Activated CD4-positive, alpha-beta T cell treated with anti-CD3 and anti-CD28 coated beads for 48 hours (primary cell): ENCODE measurements at regions not wholly inside any gene's neighbourhood (a gene's known extent, or its start where the extent isn't known, plus 50 kb on each side); places are given as distances from the start of the nearest gene placed in this dataset.

Experiments used
- DNase-seq: peaks from one replicate; pipeline ENCODE4 v3.0.0-alpha.2; 2020

DNA sequence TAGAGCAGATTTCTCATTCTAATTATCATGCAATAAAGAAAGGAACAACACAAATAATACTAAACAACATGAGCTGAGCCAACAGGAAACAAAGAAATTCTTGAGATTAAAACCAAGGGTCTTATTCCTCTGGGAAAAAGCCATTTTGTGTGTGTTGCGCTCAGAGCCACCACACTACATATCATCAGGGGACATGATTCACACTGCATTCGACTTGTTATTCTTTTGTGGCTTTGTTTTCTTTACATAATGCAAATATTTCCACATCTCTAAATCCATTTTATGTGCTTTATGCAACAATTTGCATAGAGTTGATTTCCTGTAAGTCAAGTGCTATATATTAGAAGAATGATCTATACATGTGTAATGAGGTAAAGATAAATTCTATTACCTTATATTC lies 719.6 kb downstream of the TBC1D32 start:
- DNase-seq, result no peak

DNA sequence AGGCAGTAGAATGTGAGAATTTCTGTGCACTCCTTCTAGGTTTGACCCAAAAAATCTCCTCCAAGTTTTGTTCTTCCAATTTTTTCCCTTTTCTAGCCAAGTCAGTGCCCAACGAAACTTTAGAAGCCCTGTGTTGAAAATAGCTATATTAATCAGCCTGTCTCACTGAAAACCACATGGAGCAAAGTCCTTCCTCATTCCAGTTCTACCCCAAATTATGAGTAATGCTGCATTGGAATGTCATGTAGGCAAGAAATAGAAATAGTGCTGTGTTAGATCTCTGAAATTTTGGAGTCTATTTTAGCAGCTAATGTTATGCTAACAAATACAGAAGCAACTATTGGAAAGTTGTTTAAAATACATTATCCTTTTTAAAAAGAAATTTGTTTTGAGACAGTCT lies 725.5 kb downstream of the TBC1D32 start:
- DNase-seq, result no peak

DNA sequence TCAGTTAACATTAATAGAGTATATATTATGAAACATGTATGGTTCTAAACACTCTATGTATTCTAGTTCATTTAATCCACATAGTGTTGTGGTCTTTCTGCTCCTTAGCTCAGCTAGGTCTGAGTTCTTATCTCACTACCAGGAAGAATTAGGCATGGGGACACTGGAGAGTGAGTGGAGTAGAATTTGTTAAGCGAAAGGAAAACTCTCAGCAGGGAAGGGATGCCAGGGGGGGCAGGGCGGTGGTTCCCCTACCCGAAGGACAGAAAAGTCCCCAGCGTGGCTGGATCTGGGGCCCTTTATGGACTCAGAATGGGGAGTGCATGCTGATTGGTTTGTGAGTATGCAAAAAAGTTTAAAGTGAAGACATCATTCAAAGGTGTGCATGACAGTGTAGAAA lies 727.5 kb downstream of the TBC1D32 start:
- no peak for DNase-seq

DNA sequence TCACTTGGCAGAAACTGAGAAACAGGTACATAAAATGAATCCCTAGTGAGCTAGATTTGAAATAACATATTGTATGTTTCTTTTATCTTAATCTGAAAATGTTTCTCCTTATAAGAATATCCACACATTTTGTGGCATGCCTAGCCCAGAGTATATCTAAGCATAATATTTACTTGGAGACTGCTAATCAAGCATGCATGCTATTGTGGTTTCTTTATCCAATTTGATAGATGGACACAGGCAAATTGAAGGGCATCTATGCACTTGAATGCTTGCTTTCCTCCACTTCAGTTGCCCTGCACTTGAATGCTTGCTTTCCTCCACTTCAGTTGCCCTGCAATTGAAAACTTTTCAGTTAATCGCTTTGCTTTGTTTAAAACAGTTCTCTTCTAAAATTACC lies 729.8 kb downstream of the TBC1D32 start:
- no peak for DNase-seq

DNA sequence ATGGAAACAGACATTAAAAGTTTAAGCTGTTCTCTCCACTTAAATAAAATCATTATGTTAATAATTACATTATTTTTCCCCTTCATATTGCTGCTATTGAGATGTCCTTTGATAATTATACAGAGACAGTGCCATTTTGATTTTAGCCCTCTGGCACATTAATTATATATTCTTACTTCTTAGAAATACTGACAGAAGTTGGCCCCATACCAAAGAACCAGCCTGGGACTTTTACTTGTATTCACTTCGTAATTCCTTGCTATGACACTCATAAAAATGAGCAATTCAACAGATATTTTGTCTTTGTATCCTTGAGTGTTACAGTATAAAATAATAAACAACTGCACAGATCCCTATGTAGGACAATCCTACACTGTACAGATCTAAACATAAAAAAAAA lies 743.7 kb downstream of the TBC1D32 start:
- no peak for DNase-seq

DNA sequence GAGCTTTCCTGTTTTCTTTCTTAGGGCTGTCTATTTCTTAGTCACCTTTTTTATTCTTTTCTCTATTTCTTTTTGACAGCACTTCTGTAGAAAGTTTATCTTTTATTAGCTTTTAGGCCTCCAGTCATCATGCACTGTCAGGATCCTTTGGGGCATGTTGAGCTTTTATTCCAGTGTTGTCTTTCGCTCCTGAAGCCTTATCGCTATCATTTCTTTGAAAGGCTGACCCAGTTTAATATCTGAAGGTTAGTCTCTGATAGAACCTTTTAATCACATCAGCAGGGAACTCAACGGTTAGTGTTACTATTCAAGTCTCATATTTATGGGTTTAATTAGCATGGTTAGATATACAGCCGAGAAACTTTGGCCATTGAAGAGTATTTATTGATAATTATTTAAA lies 745.9 kb downstream of the TBC1D32 start:
- DNase-seq, result no peak

DNA sequence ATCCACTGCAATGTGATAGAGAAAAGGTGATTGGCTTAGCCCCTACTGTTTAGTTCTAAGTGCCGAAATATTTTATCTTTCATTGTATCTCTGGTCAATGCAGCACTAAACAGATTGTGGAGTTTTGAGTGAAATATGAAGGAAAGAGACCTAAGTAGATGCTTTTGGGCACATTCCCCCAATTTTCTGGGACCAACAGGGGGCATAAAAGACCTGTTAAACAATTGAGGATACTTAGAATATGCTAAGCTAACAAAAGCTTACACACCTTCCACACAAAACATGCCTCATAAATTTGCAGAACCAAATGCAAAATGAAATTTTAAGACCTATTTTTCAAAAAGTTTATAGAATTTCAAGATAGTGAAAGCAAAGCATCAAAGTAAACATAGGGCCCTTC lies 746.9 kb downstream of the TBC1D32 start:
- DNase-seq, result no peak

DNA sequence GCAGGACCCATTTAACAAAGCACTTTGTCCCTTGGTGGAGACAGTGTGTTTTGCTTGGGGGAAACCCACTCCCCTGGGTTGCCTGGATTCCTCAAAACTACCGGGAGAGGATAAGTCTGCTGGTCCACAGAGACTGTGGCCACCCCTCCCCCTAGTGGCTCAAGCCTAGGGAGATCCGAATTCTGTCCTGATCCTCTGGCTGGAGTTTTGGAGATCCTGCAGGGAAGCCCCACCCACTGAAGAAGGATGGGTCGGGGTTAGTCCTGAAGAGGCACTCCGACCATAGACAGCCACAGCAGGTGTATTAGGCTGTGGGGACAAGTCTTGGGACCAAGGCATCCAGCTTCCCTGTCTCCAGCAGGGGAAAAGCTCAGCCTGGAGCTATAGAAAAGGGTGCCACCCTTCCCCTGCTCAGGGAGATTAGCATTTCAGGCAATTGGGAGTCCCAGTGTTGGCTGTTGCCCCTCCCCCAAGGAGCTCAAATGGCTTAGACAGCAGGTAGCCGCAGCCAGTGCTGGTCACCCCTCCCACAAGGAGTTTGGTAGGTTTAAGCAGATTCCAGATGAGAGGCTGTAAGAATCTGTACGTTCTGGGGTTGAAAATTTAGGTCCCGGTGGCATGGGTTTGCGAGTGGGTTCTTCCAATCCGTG lies 750.0 kb downstream of the TBC1D32 start:
- no peak for DNase-seq

DNA sequence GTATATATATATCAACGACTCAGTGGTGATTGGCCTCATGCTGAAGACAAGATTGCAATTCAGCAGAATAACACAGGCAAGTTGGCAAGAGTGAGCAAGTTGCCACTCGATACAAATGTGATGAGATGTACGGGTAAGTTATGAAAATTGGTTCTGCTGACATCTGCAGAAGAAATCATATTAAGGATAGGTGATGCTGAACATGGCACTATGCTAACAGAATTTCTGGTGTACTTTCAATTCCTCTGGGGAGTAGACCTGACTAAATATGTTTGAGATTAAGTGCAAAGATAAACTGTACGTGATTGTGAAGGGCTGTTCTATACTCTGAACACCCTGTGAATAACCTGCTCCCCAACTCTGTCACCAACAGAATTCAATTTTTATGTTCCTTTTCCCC lies 758.2 kb downstream of the TBC1D32 start:
- DNase-seq, result no peak

DNA sequence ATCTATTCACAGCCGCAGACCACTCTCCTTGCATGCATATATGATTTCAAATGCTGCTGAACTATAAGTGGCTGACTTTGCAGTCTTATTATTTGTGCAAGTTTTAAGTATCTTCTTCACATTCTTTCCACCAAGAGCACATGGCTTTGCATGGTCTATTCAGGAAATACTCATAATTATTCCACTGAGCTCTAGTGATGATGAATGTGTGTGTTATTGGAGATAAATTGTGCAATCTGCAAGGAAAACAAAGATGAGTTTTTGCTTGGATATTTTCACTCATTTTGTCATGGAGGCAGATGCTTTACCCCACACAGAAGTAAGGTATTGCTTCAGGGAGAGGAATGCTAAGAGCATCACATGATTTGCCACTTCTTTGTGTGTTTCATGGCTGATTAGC lies 764.6 kb downstream of the TBC1D32 start:
- no peak for DNase-seq

DNA sequence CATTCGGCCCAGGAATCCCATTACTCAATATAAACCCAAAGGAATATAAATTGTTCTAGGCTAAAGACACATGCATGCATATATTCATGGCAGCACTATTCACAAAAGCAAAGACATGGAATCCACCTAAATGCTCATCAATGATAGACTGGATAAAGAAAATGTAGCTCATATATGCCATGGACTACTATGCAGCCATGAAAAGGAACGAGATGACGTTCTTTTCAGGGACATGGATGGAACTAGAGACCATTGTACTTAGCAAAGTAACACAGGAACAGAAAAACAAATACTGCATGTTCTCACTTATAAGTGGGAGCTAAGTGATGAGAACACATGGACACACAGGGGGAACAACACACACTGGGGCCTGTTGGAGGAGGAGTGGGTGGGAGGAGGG lies 769.5 kb downstream of the TBC1D32 start:
- no peak for DNase-seq

DNA sequence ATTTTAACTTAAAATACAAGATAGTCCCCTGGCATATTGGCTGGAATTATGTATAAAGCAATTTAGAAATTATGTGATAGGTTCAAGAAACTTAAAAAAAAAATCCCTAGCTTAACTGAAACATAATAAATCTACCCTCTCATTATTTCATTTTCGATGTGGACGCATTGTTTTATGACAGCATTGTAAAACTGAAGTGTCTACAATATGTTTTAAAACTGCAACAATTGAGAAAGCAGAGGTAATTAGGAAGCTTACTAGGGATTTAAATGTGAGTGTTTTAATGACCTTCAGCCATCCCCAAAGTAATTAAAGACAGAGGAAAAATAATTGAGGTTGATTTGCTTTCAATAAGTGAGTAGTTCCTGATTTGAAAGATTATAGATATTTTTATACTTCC lies 776.0 kb downstream of the TBC1D32 start:
- DNase-seq, result no peak

DNA sequence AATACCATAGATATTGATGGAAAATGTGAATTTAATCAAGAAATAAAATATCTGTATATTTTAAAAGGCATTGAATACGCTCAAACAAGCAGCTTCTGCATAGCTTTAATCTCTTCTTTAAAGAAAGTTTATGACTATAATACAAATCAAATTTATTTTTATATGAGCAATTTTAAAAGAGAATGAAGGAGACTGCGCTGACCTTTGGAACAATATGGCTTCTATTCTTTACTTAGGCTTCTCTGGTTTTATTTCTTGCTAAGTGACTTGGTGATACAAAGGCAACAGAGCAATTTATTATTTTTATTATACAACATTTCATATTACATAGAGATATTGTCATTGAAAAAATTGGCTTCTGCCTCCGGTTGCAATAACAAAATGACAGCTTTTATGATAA lies 776.7 kb downstream of the TBC1D32 start:
- DNase-seq, result no peak

DNA sequence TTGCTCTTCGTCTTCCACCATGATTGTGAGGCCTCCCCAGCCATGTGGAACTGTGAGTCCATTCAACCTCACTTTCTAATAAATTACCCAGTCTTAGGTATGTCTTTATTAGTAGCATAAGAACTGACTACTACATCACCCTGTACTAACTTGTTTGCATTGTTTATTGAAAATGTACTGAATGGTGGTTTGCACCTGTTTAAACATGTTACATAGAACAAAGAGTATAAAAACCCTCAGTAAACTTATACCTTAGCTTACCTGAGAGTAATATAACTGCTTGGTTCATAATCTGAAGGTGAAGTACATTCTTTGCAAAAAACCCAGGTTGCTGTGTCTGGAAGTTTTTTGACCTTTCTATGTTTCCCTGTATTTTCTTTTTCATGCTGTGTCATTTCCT lies 777.8 kb downstream of the TBC1D32 start:
- DNase-seq, result no peak

DNA sequence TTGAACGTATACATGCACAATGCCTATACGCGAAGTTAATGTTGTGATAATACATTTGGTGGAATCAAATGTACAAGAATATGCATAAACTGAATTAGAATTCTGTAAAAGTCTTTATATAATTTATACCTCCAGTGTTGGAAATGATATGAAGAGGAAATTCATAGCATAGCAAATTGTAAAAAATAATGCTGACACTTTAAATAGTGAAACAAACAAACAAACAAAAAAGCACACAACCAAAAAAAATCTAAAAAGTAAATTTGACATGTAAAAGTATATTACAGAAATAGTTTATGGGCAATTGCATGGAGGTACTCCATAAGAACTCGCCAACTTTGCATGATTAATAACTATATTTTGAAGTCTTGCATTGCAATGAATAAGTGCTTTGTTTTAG lies 780.9 kb downstream of the TBC1D32 start:
- no peak for DNase-seq

DNA sequence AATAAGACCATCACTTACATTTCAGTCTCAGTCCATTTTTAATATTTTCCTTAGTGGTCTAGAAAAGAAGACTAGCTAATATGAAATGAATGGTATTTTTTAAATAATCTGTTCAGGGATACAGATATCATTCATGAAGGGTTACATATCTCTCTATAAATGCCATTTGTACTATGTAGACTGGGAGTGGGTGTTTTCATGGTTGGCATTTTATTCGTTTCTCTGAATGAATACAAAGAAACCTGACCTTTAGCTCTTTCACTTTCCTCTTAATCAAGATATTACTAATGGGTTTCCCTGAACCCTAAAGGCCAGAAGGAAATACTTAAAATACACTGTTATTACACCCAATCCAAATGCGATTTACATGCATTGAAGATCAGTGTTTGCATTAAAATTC lies 788.9 kb downstream of the TBC1D32 start:
- DNase-seq, result no peak

DNA sequence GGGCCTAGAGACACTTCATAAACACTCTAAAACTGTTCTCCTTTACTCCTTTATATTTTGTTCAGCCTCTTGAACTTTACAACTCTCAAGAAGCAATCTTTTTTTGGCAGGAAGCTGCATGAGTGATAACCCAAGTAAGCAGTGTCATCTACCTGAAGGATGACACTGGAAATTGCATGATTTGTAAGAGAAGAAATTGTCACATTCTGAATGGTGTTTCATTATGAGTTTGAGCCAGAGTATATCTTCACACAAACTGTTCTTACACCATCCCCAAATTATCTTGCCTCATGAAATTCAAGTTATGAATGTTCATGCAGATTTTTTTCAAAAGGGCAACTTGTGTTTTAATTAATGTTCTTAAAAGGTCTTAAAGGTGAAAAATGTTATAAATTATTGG lies 799.3 kb downstream of the TBC1D32 start:
- DNase-seq, result no peak

DNA sequence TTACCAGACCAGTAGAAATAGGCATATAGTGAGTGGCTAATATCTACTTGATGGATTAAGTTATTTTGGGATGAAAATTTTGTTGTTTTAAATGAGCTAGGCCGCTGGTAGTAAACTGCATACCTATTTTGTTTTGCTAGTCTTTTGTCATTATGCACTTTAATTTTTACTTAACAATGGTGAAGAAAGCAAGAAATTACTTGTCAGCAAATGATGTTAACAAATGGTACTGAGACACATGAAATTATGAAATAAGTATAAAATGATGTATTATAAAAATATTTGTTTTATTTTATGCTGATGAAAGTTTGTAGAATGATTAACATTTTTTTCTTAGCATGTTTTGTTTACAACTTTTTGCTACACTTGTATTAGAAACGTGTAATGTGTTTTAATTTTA lies 807.7 kb downstream of the TBC1D32 start:
- no peak for DNase-seq

DNA sequence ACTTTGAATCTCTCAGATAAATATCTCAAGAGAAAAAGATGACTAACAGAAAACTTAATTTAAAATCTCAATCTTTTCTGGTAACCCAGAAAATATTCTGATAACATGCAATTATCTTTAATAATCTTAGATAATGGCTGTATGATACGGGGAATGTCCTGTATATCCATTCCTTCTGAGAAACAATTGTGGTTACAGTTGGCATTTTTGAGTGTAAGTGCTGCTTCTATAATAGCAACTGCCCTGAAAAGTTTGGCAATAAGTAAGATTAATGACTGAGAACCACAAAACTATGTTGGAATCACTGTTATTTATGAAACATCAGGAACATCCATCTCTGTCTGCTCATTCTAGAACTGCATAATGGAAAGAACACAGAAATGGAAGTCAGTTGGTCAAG lies 819.7 kb downstream of the TBC1D32 start:
- no peak for DNase-seq

DNA sequence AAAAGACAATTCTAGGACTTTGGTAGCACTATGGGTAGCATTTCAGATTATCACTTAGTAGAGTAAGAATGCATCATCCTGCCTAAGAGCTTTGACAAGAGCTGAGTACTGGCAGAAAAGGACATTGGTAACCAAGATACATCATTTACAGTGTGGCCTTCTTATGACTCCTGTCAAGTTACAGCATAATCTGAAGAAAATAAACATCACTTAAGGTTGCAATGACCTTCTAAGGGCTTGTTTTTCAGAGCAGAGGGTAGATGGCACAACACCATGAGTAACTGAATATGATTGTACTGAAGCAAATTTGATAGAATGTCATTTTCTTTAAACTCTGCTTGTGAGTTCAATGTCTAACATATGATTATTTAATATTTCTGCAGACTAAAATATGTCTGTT lies 822.6 kb downstream of the TBC1D32 start:
- no peak for DNase-seq

DNA sequence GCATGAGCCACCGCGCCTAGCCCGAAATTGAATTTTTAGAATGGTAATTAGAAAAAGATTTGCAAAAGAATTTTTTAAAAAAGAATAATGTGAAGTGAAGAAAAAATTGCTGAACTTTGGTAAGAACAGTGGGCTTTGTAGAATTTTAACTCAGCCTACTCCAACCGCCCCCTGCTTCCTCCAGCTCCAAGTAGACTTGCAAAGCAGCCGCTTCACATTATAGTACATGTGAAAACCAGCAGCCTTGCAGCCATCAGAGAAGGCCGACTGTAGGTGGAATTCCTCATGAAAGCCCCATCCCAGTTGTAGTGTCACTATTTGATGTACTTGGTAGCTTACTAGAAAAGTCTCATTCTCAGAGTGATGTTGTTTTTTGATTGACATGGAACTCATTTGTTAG lies 835.6 kb downstream of the TBC1D32 start:
- no peak for DNase-seq

DNA sequence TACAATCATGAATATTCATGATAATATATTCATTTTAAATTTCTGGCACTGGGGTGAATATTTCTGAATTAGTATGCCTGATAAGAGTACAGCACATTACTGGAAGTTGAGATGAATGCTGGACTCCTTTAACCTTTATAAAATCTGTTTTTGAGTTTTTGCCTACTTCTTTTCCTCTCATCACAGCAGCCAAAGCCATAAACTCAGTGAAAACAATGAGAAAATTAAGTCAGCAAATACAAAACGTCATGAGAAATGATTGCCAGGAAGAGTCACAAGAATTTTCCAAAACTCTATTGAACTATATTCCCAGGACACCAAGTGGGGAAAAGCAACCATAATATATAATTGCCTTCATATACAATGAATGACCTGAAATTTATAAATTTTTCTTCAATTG lies 837.6 kb downstream of the TBC1D32 start:
- DNase-seq, result no peak

DNA sequence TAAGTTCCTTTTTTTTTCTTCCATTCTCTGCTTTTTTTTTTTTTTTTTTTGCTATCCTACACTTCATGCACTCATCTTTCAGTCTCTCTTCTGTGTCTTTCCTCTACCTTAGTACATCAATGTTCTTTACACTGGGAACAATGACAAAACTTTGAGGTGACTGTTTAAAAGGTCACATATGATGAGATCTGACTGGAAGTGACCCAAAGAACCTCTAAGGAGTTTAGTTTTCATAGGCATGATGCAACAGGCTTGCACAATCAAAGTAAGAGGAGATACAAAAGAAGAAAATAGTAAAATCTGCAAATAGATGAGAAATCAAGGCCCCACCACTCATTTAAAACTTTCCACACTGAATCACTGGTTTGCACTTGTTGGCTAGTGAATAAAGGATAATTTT lies 840.8 kb downstream of the TBC1D32 start:
- DNase-seq, result no peak

DNA sequence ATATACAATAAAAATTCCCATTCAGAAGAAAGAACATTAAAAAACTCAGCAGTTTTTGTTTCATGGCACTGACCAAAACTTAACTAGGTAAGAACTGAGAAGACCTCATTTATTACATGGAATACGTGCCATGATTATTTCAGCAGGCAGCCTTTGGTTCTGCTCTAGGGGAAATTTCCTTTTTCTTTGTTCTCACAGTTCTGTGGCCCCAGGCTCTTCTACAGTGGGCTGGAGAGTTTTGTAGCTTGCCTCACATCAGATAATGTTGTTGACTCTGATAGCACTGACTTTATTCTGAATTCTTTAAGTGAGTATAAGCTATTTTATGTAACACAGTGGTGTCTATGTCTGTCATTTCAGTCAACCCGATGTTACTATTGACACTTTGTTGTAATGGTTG lies 844.3 kb downstream of the TBC1D32 start:
- no peak for DNase-seq

DNA sequence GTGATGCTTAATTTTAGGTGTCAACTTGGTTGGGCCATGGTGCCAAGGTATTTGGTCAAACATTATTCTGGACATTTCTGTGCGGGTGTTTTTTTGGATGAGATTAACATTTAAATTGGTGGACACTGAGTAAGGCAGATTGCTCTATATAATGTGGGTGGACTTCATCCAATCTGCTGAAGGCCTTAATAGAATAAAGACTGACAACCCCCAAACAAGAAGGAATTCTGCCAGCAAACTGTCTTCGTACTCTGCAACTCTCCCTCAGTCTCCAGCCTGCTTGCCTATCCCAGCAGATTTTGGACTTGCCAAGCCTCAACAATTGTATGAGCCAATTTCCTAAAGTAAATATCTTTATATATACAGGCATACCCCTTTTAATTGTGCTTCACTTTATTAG lies 850.1 kb downstream of the TBC1D32 start:
- DNase-seq, result no peak

DNA sequence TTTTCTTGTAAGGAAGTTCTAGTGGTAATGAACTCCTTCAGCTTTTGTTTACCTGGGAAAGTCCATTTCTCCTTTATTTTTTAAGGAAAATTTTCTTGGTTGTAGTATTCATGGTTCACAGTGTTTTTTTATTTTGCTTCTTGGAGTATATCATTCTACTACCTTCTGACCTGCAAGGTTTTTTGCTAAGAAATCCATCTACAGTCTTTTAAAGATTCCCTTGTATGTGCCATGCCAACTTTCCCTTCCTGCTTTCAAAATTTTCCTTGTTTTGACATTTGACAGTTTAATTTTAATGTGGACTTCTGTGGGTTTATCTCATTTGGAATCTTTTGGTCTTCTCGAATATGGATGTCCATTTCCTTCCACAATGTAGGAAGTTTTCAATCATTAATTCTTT lies 855.6 kb downstream of the TBC1D32 start:
- DNase-seq, result no peak
